HS-27A (cell line): ENCODE measurements at regions not wholly inside any gene's neighbourhood (a gene's known extent, or its start where the extent isn't known, plus 50 kb on each side); places are given as distances from the start of the nearest gene placed in this dataset.

Source experiments
- DNase-seq: peaks from one replicate; pipeline ENCODE4 v3.0.0-alpha.2; 2012; ENCODE audit warnings: low read depth, missing footprints

GRCh38 chr20:60636417-60636816 is 615.6 kb upstream of the CDH4 start:
- DNase-seq = no peak

DNA sequence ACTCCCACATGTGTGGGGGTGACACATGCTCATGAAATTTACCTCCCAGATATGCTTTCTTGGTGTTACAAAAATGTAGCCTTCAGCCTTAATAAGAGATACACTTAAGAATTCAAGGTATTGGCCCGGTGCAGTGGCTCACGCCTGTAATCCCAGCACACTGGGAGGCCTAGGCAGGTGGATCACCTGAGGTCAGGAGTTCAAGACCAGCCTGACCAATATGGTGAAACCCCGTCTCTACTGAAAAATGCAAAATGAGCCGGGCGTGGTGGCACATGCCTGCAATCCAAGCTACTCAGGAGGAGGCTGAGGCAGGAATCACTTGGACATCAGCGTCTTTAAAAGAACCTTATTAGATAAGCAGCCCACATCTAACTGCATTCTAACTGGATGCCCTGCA is 614.3 kb upstream of the CDH4 start:
- no peak for DNase-seq

GRCh38 chr20:60638430-60639098 is 613.5 kb upstream of the CDH4 start:
- DNase-seq = no peak

DNA sequence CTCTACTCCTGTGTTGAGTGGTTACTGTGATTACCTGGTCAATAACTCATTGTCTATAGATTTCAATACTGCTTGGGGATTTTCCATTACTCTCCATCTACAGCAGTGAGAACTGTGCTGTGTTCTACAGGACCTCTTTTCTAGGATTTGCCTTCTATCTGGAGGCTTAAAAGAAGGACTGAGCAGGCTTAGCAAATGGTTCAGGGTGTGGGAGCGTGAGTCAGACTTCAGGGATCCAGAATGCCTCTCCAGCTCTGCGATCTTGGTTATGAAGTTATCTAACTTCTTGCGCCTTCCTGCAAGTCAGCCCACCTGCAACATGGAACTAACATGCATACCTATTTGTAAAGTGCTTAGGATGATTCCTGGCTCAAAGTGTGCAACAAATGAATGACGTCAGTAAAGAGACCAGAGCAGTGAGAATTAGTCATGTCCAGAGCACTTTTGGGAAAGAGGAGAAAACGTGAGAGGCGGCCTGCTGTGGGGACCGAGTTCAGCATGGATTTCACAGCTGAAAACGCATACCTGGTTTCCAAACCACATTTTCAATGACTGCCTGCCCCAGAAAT is 610.1 kb upstream of the CDH4 start:
- no peak for DNase-seq

GRCh38 chr20:60642541-60642940 is 609.5 kb upstream of the CDH4 start:
- no peak for DNase-seq

DNA sequence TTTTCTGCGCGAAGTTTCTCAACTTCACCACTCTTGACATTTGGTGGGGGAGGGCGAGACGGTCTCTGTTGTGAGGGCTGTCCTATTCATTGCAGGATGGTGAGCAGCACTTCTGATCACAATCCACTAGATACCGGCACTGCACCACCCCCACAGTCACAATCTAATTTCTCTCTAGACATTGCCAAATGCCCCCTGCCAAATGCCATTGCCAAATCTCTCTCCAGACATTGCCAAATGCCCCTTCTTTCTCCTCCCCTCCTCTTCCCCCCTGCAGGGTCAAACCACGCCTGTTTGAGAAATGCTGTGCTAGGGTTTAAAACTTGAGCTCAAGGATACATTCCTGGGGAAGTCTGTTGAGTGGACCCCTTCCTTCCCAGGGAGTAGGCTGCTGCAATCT is 603.5 kb upstream of the CDH4 start:
- no peak for DNase-seq

GRCh38 chr20:60649541-60649940 is 602.5 kb upstream of the CDH4 start:
- DNase-seq = no peak

GRCh38 chr20:60650087-60650486 is 602.0 kb upstream of the CDH4 start:
- DNase-seq = no peak

- no peak for DNase-seq
Measured at GRCh38 chr20:60652046-60652445, 600.0 kb upstream of the CDH4 start.

- DNase-seq = no peak
Measured at GRCh38 chr20:60652615-60653014, 599.4 kb upstream of the CDH4 start.

- DNase-seq = no peak
Measured at GRCh38 chr20:60653111-60653845, 598.8 kb upstream of the CDH4 start.

DNA sequence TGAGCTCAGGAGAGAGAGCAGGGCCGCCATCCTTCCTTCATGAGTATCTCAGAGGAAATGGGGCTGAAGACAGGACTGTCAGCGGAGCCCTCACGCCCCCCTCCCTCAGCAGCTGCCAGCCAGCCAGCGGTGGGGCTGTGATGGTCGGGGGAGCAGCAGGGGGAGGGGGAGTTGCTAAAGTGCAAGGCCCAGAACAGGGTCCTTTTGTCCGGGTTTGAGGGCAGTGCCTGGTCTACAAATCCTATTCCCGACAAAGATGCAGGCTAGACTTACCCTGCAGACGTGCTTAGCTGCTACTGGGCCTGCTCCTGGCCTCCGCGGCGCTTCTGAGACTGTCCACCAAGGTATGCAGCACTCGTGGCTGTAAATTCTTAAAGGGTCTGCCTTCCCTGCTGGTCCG is 593.4 kb upstream of the CDH4 start:
- no peak for DNase-seq

DNA sequence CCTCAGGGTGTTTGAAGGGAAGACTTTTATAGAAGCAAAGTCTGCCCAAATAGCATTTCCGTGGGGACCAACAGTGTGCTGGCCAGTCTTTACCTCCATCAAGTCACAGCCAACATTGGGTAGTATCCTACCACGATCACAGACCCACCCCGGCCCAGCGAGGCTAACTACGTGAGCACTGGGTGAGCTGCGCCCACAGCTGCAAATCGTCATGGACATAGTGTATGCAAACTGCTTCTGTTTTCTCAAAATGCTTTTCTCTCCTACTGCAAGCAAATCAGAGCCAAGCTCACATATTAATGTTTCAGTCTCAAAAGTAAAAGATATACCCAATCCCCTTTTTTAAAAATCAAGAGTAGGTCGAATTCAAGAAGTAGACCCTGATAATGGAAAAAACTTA is 592.8 kb upstream of the CDH4 start:
- DNase-seq = no peak

- no peak for DNase-seq
Measured at GRCh38 chr20:60662307-60662706, 589.8 kb upstream of the CDH4 start.

GRCh38 chr20:60664106-60664505 is 588.0 kb upstream of the CDH4 start:
- DNase-seq = no peak

- DNase-seq = no peak
Measured at GRCh38 chr20:60667641-60668040, 584.4 kb upstream of the CDH4 start.

- DNase-seq = no peak
Measured at GRCh38 chr20:60669211-60669610, 582.9 kb upstream of the CDH4 start.

DNA sequence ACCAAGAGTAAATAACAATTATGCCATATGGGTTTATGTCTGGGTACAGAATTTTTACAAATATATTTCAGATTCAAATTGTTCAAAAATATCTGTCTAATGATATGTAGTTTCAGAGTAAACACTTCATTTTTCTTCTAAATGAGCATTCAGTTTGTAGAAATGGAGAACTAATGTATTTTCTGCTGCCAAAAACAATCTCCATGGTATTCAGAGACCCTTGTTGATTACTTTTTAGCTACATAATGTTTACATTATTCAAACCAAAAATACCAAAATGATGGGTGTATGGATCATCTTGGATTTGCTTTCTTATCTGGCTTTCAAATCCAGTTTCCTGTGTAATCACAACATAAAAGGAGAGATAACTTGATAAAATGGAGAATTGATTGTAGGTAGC is 576.0 kb upstream of the CDH4 start:
- DNase-seq = no peak

GRCh38 chr20:60677819-60678218 is 574.2 kb upstream of the CDH4 start:
- DNase-seq = no peak

GRCh38 chr20:60680554-60680953 is 571.5 kb upstream of the CDH4 start:
- no peak for DNase-seq

DNA sequence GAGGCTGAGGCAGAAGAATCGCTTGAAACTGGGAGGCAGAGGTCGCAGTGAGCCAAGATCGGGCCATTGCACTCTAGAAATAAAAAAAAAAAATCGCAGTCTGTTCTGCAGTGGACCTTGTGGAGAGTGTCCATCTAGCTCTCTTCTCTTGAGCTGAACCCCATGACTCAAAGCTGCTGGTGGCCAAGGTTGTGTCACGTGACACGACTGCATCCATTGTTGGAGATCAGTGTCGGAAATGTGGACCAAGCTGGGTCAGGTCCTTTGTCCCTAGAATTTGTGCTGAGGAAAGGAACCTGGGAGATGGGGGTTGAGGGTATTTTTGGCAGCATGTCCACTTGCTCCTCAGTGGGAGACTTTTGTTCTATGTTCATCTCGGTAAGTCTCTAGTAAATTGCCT is 564.8 kb upstream of the CDH4 start:
- no peak for DNase-seq

DNA sequence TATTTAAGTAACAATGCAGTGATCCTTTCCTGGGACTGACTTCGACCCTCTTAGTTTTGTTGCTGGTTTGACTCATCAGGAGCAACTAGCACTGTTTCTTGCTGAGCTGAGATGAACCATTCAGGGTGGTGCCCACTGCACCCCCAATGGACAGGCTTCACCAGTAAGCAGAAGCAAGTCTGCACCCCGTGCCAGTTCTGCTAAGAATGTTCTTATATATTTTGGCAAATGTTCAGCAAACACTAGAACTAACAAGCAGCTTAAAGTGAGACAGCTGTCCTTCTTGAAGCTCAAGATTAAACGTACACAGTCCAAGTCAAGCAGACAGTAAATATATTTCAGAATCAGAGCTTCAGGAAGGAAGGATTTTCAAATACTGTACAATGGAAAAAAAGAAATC is 561.3 kb upstream of the CDH4 start:
- DNase-seq = no peak

DNA sequence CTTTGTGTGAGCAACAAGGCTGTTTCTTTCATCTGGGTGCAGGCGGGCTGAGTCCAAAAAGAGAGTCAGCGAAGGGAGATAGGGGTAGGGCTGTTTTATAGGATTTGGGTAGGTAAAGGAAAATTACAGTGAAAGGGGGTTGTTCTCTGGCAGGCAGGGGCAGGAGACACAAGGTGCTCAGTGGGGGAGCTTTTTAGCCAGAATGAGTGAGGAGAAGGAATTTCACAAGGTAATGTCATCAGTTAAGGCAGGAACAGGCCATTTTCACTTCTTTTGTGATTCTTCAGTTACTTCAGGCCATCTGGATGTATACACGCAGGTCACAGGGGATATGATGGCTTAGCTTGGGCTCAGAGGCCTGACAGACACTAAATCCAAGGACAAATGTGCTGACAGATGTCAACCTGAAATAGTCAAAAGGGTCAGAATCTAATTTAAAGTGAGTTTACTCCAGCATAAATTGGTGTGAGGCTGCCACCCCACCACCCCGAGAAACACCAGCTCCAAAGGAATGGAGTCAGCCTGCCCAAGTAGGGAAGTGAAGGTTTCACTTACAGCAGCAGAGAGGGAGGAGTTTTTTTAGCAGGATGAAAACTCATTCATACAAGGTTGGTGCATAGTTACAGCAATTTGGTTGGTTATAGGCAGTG is 560.0 kb upstream of the CDH4 start:
- DNase-seq = no peak
